HG02798 (cell line): ENCODE measurements at regions not wholly inside any gene's neighbourhood (a gene's known extent, or its start where the extent isn't known, plus 50 kb on each side); places are given as distances from the start of the nearest gene placed in this dataset.

Source experiments
- ATAC-seq: cut with Tn5 transposase; IDR thresholded peaks from one replicate; pipeline ENCODE4 v1.9.1; 2021; ENCODE audit warnings: mild to moderate bottlenecking; ENCODE audit not compliant: unreplicated experiment, poor library complexity

DNA sequence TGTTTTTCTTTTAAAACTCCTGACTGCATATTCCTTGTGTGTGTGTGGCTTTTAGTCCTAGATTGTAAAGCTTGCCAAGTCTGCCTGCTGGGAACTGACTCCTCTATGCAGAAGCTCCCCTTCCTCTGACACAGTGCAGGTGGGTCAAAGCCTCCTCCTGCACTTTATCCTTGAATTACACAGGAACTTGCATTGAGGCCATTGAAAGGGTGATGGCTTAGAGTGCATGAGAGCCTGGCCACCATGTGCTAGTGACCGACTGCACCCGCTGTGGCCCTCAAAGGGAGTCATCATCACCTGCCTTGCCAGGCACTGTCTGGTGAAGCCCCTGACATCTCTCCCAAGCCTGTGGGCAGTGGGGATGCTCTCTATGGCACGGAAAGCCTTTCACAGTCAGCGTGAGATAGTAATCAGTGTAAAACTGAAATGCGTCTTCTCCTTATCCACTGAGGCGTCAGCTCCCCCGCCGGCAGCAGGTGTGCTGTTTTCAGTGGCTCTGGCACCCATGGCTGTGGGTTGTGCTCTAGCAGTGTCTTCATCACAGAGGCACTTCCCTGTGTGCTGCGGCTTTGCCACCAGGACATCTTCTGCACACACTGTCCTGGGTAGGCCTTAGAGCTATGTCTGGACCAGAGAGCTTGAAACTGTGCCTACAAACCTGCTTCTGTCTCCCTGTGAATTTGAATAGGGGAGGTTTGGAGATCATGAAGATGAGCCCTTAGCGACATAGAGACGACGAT is 87.9 kb downstream of the THBS2 start:
- ATAC-seq, result no peak

DNA sequence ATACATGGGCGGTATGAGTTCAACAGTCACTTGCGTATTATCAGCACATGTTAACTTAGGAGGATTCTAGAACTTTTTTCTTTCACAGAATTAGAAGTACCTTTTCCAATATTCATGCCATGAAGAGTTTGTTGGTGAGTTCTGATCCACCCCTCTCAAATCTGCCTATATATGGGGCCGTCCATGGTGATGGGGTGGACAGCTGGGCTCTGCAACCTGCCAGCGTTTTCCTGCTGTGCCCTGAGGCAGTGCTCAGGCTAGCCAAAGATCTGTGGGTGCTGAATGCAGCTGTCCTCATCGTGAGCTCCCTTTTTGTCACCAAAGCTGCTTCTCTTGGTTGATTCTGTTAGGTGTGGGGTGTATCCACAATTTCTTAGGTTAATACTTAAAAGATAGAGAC is 88.7 kb downstream of the THBS2 start:
- ATAC-seq, result no peak

DNA sequence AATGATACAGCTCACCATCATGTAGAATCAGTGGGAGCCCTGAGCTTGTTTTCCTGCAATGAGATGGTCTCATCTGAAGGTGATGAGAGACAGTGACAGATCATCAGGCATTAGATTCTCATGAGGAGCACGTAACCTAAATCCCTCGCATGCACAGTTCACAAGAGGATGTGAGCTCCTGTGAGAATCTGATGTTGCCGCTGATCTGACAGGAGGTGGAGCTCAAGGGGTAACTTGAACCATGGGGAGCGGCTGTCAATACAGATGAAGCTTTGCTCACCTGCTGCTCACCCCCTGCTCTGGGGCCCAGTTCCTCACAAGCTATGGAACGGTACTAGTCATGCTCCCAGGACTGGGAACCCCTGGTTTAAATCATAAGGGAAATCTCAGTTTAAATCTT is 89.2 kb downstream of the THBS2 start:
- ATAC-seq, result no peak

DNA sequence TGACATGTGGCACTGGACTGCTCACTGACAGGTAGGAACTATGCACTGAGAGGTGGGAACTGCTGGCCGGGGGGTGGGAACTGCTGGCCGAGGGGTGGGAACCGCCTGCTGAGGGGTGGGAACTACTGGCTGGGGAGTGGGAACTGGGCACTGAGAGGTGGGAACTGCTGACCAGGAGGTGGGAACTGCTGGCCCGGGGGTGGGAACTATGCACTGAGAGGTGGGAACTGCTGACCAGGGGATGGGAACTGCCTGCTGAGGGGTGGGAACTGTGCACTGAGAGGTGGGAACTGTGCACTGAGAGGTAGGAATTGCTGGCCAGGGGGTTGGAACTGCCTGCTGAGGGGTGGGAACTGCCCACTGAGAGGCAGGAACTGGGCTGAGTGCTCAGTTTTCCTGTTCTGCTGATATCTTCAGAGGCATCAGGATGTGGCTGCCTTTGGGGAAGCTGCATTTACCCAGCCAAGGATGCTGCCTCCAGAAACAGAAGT is 90.2 kb downstream of the THBS2 start:
- no peak for ATAC-seq

DNA sequence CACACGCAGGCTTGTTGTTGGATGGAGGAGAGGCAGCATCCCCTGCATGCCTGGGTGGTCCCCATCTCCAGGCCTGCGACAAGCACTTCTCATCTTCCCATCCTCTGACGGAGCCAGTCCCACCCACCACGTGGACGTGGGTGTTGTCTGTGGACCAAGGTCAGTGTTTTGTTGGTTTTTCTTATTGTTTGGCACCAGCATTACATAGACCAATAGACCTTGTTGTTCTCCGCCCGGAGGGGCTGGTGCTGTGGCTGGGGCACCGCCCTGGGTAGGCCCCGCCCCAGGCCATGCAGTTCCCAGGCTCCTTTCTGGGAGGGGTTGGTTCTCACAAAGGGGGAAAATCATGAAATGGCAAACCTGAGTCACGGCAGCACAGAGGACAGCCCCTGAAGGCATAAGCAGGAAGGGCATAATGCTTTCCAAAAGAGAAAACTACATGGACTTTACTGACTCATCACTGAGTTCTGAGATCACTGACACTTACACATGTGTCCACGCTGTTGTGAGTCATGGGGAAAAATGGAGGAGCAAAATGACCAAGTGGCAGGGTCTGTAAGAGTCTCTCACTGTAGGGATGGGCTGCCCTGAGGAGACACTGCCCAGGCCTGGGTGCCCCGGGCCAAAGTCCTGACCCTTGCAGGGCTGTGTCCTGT is 90.8 kb downstream of the THBS2 start:
- ATAC-seq, result no peak

DNA sequence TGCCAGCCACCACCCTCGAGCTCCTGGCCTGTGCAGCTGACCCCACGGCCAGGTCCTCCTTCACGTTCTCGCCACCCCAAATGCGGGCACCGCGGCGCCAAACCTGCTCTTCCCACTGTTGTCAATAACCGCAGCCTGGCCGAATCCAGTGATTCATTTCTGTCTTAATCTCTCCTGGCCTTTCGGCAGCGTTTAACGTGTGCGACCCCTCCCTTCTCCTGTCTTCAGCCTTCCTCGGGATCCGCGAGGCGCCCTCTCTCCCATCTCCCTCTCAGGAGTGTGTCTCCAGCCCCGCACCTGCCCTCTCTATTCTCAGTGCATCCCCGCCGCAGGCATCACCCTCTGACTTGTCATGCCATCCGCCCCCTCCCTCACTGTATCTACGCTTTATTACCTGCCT is 91.4 kb downstream of the THBS2 start:
- no peak for ATAC-seq

DNA sequence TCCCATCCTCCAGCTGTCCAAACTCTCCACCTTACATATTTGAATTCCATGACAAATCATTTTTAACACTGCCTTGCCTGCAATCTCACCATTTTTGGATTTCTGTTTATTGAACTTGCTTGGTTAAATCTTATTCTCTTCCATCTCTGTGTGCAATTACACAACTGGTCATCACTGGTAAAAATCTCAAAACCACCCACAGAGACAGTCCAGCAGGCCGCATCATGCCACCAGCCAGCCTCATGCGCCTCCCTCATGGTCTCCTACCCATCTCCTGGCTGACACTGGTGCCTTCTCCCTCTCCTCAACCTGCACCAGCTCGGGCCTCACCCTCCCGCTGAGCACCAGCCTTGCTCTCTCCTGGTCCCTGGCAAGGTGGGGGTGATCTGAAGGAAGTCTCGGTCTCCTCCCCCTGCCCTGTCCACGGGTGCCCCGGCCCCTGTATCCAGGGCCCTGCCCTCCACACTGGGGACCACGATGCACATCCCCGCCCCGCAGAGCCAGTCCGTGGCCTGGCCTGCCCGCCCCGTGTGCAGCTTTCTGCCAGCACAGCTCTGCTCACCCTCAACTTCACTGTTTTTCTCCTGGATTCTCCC is 92.0 kb downstream of the THBS2 start:
- ATAC-seq, result no peak

DNA sequence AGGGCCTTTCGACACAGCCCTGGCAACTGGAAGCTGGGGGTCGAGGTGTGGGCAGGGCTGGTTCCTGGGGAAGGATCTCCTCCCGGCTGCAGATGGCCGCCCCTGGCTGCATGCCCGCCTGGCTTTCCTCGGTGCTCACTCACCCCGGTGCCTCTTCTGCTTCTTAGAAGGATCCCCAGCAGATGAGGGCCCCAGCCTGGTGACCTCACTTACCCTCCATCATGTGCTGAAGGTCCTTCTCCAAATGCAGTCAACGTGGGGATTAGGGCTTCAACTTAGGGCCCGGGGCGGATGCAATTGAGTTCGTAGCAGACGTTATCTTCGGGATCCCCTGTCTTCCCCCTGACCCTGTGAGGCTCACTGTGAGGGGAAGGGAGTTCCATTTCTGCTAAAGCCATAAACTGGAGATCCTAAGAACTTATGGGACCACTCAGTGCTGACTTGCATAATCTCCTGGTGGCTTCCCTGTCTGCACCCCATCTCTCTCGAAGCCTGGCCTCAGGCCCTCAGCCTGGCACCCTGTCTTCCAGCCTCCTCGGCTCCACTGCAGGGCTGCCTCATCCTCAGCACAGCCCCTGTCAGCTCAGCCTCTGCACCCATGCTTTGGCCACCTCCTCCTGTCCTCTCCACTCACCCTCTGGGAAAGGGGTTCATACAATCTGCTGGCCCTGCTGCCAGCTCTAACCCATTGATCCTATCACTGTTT is 92.6 kb downstream of the THBS2 start:
- no peak for ATAC-seq

DNA sequence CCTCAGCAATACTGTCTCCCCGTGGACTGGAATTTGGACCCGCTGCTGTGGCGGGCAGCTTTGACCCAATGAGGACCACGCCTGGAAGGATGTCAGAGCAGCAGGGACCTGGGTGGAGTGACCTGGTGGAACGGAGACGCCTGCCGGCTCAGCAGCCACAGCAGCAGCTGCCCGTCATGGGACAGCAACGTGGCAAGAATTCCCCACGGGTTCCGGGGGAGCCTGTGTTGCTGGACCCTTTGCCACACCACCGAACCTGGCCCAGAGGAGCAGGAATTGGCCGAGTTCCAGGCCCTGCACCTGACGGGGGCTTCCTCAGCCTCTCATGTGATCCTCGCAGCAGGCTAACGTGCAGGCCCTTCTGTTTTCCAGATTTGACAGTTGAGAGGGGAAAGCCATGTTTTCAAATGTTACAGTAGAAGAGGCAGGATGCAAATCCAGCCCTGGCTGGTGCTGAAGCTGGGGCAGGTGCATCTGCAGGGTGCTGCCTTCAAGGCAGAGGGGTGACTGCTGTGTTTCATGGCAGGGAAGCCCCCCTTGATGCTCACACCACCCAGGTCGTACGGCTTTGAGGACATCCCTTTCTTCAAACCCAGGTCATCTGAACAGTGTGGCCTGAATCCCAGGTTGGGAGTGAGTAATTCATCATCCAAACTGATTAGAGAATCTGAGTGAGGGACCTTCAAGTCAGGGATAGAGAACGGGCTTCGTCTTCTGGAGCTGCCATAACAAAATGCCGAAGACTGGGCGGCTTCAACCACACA is 93.4 kb downstream of the THBS2 start:
- no peak for ATAC-seq

DNA sequence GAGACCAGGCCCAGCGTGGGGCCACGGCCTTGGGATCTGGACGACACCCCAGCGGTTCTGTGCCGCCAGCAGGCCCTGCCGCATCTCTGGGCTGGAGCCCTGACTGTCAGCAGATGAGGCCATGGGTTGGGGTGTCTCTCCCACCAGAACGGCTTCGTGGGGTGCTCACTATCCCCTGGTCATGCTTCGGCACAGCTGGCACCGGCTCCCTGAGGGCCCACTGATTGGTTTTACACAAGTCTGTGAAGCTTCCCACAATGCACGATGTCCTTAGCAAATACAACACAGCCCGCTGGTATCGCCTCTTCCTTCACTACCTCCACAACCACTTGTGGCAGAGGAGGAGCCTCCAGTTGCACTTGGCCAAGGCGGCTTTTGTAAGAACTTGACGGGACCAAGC is 94.3 kb downstream of the THBS2 start:
- no peak for ATAC-seq

DNA sequence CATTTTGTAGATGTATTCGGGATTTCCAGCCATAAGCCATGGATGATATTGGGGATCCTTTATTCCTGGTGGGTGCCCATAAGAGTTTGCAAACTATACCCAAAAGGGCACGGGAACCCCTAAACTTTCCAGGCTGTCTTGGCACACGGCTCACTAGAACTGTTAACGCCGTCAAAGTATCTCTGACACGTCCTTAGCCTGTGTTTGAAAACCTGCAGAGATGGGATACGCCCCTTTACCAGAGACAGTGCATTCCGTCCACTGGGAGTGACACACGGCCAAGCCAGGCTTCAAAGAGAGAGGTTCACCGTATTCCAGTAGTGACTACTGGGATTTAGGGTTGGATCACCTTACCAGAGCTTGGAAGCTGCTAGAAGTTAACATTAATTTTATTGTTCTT is 95.0 kb downstream of the THBS2 start:
- no peak for ATAC-seq

DNA sequence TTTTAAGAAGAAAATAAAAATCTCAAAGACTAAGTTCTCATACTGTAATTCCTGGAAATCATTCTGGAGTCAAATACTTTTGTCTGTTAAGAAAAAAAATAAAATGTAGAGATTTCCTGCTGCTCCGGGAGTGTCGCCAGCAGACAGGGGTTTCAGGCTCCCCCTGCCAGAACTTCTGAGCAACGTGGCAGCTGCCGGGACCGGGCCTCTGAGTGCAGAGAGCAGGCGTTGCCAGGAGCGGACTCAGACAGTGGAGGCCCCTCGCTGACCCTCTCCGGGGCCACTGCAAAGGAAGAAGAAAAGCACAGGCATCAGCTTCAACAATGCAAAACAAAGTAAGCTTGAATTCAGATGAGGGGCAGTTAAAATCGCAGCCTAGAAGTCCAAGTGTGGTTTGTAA is 95.5 kb downstream of the THBS2 start:
- ATAC-seq, result no peak

DNA sequence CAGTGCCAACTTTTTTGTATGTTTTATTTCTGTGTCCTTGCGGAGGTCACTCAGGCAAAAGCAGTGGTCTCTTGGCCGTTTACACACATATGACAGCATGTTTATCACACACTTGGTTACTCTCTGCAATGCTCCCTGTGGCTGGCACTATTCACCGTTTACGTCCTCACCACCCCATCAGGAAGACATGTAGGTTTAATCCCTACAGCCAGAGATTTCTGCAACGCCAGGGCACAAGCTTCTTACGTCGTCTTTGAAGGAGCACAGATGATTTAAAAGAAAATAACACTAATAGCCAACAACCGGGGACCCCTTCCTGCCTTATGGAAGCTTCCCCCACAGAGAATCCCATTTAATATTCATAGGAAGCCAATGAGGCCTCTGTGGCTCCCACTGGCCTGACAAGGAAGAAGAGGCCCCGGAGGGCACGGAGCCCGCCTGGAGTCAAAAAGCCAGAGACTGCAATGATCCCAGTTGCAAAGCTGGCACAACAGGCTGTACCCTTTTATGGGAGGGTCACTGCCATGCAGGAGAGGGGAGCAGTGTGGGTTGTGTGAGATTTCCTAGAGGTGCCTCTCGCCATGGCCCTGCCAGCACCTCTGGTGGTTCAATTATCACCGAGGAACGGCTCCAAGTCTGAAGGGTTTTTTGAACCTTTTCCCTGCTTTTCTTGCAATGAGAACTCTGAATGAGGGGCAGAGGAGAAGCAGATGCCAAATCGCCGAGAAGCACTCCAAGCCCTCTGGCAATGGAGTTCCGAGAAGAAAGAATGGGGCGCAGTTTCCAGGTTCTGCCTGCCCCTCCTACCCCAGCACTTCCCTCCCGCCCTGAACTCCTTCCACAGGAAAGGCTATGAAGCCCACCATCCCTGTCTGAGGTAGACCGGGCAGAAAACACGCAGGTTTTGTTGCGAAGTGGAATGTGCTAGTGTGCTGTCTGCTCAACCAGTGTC is 96.2 kb downstream of the THBS2 start:
- no peak for ATAC-seq

DNA sequence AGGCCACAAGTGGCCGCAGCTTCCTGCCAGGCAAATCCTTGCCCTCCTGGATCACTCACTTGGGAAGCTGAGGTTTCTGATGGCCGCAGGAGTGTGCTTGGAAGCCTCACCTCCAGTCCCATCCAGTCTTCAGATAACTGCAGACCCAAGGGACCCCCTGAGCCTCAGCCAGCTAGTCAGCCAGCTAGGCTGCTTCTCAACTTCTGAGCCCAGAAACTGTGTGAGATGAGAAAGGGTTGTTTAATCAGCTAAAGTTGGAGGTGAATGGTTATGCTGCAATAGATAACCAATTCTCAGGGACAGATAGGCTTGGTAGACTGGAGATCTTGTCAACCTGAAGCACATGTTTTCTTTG is 96.9 kb downstream of the THBS2 start:
- ATAC-seq, result no peak

DNA sequence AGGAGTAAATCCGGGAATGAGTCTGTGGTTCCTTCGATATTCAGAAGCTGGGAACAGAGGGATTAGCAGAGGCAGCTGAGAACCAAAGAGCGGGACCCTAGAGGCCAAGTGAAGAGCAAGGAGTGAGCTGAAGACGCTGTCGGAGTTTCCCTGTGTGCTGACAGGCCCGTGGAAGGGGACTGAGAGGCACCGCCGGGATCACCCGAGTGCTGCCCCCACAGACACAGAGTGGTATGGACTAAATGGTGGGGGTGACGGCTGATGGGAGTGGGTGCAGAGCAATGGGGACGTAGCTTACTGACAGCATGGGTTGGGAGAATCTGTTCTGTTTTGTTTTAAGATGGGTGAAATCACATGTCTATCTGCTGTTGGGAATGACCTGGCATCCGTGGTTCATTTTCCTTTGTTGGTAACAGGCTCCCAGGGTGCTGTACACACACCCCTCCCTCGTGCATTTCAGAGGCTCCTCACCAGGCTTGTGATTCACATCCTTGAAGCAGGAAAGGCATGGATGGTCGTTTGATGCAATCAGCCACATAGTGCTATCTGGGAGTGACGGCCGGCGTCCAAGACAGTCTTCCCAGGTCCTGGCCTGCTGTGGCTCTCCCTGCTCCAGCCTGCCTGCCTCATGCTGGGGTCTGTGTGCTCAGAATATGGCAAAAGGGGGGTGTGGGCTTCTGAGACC is 97.4 kb downstream of the THBS2 start:
- no peak for ATAC-seq

DNA sequence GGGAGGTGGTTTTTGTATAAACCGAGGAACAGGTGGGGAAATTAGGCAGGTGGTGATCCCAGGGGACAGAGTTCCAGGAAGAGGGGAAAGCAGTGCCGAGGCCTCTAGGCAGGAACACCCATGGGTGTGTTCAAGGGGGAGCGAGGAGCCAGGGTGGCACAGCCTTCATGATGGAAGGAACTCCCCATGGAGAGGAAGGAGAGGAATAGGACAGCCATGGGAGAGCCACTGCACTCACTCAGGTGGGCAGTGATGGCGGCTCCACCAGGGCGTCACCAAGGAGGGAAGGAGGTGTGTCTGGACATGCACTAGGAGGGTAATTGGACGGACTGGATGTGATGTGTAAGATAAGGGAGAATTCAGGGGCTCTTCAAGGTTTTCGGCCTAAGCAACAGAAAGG is 98.2 kb downstream of the THBS2 start:
- ATAC-seq, result no peak

DNA sequence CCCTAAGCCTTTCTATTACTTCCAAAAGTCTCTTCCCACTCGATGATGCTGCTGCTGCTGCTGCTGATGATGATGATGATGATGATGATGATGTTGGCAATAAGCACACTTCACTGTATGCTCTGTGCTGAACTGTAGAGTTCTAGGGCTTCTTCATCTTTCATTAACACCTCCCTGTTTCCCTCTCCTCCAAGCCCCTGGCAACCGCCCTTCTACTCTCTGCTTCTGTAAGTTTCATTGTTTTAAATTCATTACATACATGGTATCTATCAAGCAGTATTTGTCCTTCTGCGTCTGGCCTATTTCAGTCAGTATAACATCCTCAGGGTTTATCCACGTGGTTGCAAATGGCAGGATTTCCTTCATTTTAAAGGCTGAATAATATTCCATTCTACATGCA is 100.2 kb downstream of the THBS2 start:
- ATAC-seq, result no peak

DNA sequence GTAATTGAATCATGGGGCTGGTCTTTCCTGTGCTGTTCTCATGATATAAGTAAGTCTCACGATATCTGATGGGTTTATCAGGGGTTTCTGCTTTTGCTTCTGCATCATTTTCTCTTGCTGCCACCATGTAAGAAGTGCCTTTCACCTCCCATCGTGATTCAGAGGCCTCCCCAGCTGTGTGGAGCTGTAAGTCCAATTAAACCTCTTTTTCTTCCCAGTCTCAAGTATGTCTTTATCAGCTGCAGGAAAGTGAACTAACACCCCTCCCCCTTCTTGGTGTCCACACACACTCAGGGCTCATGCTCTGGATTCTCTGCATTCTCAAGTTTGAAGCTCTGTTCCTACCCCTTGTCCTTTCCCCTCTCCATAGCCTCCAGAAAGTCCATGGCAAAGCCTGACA is 107.1 kb downstream of the THBS2 start:
- no peak for ATAC-seq

DNA sequence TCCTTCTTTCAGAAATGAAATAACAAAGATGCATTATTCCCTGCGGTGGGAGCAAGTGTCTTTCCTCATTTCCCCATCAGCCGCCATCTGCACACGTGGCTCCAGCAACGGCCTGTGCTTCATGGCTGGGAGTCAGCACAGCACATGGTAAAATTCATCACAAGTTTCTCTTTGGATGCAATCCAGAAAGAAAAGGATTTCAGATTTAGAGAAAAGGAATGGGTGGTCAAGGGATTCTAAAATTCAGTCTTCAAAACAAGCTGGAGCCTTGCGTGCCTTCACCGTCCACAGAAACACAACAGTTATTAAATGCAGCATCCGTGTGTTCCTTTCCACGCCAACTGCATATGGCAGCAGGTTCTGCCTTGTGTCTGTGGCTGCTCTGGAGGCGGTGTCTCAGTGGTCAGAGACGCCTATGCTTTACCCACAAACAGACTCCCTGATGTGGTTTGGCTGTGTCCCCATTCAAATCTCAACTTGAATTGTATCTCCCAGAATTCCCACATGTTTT is 107.6 kb downstream of the THBS2 start:
- ATAC-seq, result no peak
